Iris pigment epithelial cell (primary cell): ENCODE measurements at regions not wholly inside any gene's neighbourhood (a gene's known extent, or its start where the extent isn't known, plus 50 kb on each side); places are given as distances from the start of the nearest gene placed in this dataset.
"Not testable (repeated sequence)": the region's sequence is repeated elsewhere in the genome, so short reads cannot be mapped to it uniquely, and the experiment has no call there.

Source experiments
- DNase-seq: peaks from one replicate; pipeline ENCODE4 v3.0.0-alpha.2; 2011; ENCODE audit warnings: low read depth

DNA sequence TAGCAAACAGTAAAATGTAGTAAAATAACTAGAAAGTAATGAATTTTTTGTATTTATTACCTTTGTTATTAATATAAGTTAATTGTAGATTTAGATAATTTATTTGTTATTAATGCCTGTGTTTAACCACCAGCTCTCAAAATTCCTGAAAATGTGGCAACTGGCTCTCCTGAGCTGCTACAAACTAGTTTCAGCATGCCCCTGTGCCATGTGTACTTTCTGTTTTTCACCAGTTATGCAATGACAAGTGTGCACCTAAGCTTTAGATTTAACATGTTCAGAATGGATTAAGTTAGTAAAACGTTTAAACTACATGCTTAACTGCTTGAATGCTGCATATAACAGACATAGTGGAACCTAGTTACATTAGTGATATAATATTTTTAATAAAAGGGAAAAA lies 88.1 kb downstream of the POSTN start:
- DNase-seq, result no peak

DNA sequence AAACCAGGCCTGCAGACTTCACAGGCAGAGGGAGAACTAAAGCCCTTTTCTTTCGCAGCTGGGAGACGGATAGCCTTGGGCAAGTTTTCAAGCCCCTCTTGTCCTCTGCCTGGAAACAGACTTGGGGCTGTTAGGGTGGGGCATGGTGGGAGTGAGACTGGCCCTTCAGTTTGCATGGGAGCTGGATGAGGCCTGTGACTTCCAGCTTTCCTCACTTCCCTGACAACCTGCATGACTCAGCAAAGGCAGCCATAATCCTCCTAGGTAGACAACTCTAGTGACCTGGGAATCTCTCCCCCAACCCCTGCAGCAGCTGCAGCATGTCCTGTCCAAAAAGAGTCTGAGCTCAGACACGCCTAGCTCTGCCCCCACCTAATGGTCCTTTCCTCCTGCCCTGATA lies 93.0 kb downstream of the POSTN start:
- no peak for DNase-seq

DNA sequence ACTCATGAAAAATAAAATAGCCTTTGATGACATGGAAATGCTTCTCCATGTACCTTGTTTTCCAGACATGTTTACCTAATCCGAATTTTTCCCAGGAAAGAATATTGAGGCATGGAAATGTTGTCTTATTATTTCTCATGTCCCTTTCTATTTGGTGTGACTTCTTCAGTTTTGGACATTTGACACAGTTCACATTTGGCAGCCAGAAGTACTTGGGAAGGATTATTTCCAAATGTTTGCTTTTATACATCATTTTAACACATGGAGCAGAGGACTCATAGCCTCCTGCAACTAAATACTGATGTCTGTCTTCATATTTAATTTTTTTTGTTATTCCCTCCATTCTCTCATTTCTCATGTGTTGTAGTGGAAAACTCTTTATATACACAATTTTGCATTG lies 94.3 kb downstream of the POSTN start:
- DNase-seq, result no peak

DNA sequence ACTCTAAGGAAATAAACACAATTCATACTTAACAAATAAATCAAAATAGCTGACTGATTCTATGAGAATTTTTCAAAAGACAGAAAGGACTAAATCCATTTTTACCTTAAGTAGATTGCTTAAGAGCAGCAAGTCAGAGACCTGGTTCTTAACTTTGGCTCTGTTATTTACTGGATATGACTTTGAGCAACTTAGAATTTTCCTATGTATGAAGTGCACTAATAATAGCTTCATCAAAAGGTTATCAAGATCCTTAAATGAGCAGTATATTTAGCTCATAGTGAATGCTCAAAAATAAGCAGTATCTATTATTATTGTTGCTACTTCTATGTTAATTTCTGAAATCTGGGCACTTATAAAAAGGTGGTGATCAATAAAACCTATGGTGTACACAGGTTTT lies 95.3 kb downstream of the POSTN start:
- DNase-seq, result no peak

GRCh38 chr13:37502303-37502993 lies 96.1 kb downstream of the POSTN start:
- not testable (repeated sequence) for DNase-seq

- DNase-seq, result peak; percentile 52
Observed at GRCh38 chr13:37501187-37501586, 97.4 kb downstream of the POSTN start.

GRCh38 chr13:37495046-37495445 lies 103.5 kb downstream of the POSTN start:
- no peak for DNase-seq

DNA sequence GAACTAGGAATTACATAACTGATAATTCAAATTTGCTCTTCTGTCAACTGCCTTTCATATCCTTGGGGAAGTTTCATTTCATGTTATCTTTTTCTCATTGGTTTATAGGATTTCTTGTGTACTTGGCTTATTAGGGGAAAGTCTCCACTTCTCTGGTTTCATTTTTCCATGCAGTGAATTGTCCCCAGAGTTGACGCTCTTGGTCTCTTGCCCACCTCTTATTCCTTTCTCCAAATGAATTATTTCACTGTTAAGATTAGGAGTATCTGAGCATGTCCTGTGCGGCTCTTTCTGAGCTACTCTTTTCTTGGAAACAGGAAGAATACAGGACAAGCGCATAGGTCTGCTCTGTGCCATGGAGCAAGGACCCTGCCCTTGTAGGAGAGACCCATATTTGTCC lies 104.8 kb downstream of the POSTN start:
- no peak for DNase-seq

GRCh38 chr13:37492741-37493514 lies 105.6 kb downstream of the POSTN start:
- DNase-seq, result peak; percentile 95

GRCh38 chr13:37492075-37492474 lies 106.5 kb downstream of the POSTN start:
- peak; percentile 66 for DNase-seq

- DNase-seq, result no peak
Observed at GRCh38 chr13:37491661-37492060, 106.9 kb downstream of the POSTN start.

DNA sequence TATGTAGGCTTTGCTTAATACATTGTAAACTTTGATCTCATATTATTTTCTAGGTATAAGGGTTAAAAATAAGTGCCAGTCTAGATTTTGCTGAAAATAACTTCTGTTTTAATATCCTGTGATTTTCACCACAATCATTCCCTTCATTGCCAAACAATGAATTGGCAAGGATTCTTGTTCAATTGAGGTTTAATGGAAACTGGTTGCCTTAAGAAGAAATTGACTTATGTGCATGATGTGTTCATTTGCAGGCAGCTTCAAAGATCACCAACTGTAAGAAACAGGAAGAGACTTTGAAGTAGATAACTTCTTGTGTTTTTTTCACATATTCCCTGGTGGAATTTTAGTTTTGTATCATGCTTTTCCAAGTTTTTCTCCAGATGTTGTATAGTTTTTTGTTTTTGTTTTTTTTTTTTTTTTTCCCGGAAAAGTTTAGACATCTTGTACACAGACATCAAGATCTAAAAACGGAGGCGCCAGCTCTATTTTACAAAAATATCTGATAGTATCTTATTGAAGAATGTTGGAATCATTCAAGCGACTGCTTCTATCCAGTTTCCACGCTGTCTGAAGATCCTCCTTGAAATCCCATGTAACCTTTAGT lies 108.3 kb downstream of the POSTN start:
- DNase-seq, result no peak

- DNase-seq, result peak; percentile 65
Observed at GRCh38 chr13:37488726-37489125, 109.8 kb downstream of the POSTN start.

GRCh38 chr13:37486171-37486681 lies 112.3 kb downstream of the POSTN start:
- DNase-seq, result peak; percentile 89

DNA sequence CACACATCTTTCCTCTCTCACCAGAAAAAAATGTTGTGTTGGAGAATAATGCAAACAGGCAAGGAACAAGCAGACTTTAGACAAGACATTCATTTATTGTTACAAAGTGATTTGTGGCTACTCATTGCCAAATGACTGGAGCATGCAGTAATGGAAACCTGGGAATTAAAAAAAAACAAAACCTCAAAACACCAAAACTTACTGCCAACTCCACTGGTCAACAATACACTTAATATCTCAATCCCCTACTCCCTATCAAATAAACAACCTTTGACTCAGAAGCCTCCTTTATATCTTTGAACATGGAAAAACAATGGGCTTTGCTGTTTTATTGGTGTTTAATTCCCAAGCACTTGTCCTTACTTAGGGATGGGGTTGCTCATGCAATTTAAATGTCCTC lies 112.8 kb downstream of the POSTN start:
- DNase-seq, result peak; percentile 51

DNA sequence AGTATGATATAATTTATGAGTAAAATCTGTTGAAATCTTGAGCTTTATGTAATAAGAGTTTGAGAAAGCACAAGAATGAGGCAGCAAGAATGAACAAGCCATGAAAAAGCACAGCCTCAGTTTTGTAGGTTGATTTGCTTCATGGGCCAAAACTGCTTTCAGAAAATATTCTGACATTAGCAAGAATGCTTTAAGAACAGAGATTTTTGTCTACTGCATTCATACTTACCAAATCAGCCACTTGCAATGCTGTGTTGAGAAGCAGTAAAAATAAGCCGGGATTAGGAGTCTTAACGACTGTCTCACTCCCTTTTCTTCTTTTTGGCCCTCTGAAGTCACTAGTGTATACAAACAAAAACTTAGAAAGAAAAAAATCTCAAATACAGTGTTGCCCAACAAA lies 114.5 kb downstream of the POSTN start:
- no peak for DNase-seq

GRCh38 chr13:37482331-37482730 lies 116.2 kb downstream of the POSTN start:
- no peak for DNase-seq

GRCh38 chr13:37481885-37482227 lies 116.7 kb downstream of the POSTN start:
- DNase-seq, result no peak

DNA sequence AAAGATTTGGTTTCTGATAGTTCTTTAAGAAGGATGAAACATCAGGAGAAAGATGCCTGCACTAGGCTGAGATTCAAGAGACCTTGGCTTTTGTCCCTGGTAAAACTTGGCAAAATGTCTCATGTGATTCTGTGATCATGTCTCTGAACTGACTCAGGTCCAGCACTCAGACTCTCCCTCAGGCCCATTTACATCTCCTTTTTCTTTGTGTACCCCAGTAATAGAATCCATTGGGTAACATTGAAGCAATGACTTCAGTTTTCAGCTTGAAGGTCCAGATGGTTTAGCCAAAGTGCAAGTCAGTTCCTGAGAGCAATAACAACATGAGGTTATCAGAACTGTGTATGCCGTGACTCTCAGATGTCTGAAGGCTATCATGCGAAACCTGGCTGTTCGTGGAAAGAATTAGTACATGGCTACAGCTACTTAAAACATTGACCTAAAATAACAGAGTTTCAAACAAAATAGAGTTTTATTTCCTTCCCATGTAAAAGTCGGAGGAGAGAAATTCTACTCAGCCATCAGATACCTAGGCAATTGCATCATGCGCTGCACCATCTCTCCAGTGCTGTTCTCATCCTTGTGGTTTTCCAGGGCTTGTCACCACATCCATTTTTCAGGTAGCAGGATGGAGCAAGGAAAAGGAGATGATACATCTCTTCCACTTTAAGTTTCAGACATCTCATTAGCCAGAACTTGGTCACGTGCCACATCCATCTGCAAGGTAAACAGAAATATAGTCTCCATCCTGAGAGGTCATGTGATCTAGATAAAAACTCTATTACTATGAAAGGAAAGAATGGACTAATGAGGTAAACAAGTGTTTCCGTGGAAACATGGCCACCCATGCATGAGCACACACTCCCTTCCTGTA lies 117.3 kb downstream of the POSTN start:
- DNase-seq, result peak; percentile 25

GRCh38 chr13:37479916-37480315 lies 118.7 kb downstream of the POSTN start:
- peak; percentile 40 for DNase-seq

GRCh38 chr13:37476874-37477273 lies 121.7 kb downstream of the POSTN start:
- DNase-seq, result peak; percentile 73

DNA sequence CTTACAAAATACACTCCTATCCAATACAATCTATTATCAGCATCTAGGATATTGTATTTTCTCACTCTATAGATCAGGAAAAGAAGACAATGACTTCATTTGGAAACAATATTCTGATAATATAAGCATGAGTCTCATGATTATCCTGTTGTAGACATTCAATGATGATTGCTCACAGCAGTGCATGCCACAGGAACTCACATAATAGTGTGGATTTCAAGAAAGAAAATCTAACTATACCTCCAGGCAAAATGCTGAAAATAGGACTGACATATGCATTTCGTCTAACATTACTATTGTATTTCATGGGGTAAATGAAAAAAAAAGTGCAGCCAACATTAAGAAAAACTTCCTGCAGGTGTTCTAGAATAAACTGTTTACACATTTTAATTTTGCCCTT lies 122.6 kb downstream of the POSTN start:
- peak; percentile 85 for DNase-seq
